GM19328 (cell line): ENCODE measurements at regions not wholly inside any gene's neighbourhood (a gene's known extent, or its start where the extent isn't known, plus 50 kb on each side); places are given as distances from the start of the nearest gene placed in this dataset.
A peak's percentile ranks its signal among the peaks of the same experiment; 100 is the strongest.
"Not testable (repeated sequence)": the region's sequence is repeated elsewhere in the genome, so short reads cannot be mapped to it uniquely, and the experiment has no call there.

ENCODE experiments used
- ATAC-seq: cut with Tn5 transposase; IDR thresholded peaks from one replicate; pipeline ENCODE4 v1.9.1; 2021; ENCODE audit warnings: mild to moderate bottlenecking, moderate library complexity; ENCODE audit not compliant: unreplicated experiment

GRCh38 chr4:59689149-59689548 is 1511.0 kb upstream of the ADGRL3 start:
- no peak for ATAC-seq

DNA sequence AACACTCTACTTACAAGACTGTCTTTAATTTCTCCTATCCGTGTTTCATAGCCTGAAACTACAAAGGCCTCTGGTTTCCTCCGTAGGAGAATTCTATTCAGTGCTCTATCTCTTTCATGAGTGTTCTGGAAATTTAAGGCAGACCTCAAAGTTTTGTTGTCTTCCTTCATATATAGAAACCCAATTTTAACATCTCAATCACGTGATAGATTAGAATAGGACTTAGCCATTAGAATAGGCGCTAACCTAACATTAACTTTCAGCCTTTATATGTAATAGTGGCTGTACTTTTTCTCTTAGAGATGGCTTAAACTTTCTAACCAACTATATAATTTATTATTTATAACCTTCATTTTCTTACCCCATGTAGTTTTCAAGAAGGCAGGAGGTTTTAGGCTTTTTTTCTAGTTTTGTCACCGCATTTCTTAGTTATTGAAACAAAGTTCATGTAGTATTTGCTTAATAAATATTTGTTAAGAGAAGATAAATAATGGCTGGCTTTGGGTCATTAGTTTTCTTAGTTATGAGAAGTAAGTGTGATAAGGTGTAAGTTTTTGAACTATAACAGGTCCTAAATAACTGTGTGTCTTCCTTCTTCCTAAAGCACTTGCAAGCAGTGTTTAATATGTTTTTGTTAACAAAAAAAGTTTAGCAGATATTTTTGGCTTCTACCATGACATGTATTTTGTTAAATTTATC is 1504.6 kb upstream of the ADGRL3 start:
- ATAC-seq, result no peak

DNA sequence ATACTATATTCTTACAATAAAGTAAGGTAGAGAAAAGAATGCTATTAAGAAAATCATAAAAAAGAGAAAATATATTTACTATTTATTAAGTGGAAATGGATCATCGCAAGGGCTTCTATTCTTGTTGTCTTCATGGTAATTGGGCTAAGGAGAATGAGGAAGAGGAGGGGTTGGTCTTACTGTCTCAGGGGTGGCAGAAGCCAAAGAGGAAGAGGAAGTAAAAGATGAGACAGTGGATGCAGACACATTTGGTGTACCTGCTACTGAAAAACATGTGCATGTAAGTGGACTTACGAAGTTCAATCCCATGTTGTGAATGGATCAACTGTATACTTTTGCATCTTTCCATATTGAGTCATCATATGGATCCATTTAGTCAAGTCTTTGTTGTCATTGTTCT is 1502.1 kb upstream of the ADGRL3 start:
- ATAC-seq, result no peak

- no peak for ATAC-seq
Observed at GRCh38 chr4:59700651-59701050, 1499.5 kb upstream of the ADGRL3 start.

- ATAC-seq, result no peak
Observed at GRCh38 chr4:59704616-59705015, 1495.5 kb upstream of the ADGRL3 start.

GRCh38 chr4:59712470-59712869 is 1487.7 kb upstream of the ADGRL3 start:
- no peak for ATAC-seq

DNA sequence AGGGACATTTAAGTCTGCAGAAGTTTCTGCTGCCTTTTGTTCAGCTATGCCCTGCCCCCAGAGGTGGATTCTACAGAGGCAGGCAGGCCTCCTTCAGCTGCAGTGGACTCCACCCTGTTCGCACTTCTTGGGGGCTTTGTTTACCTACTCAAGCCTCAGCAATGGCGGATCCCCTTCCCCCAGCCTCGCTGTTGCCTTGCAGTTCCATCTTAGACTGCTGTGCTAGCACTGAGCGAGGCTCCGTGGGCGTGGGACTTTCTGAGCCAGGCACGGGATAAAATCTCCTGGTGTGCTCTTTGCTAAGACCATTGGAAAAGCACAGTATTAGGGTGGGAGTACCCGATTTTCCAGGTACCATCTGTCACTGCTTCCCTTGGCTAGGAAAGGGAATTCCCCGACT is 1475.8 kb upstream of the ADGRL3 start:
- not testable (repeated sequence) for ATAC-seq

DNA sequence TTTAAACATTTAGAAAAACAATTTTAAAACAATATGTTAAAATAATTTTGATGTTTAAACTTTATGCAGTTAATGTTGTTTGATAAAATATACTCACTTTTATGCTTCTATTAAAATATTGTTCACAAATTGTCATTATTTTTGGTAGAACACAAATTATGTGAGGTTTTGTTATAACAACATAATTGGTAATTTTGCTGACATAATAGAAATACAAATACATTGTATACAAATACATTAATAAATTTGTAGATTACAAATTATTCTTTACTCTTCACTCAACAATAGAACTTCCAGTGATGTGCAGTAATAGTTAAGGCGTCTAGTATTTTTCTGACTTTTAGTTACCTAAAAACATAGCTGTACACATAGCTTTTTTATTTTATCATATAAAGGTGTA is 1472.4 kb upstream of the ADGRL3 start:
- ATAC-seq, result no peak

DNA sequence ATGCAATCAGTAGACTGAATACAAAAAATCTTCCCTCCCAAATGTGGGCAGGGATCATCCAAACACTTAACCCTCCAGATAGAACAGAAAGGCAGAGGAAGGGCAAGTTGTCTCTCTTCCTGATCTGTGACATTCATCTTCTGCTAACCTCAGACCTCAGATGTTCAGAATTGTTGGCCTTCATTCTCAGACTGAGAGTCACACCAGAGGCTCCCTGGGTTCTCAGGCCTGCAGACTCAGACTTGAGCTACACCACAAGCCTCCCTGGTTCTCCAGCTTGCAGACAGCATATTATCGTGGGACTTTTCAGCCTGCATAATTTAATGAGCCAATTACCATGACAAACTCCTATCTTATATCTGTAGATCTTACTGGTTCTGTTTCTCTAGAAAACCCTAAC is 1471.6 kb upstream of the ADGRL3 start:
- no peak for ATAC-seq

DNA sequence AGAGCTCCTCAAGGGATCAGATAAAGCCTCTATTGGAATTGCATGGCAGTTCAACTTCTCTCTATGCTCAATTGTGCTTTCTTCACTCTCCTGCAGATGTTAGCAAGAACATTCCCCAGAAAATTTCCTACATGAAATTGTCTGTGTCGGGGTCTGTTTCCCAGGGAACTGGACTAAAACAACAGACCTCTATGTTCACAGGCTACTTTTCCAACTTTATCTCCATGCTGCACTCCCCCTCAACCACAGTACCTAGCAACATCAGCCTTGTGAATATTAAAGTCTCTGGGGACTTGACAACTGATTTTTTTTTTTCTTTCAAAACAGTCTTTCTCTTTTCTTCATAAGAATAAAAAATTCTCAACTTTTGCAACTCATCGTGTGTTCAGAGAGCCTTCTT is 1470.8 kb upstream of the ADGRL3 start:
- ATAC-seq, result no peak

DNA sequence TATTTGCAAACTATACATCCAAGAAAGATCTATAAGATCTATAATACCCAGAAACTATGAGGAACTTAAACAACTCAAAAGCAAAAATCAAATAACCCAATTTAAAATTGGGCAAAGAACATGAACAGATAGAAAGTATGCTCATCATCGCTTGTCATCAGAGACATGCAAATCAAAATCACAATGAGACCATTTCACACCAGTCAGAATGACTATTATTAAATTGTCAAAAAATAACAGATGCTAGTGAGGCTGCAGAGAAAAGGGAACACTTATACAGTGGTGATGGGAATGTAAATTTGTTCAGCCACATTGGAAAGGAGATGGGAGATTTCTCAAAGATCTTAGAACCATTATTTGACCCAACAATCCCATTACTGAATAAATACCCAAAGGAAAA is 1451.7 kb upstream of the ADGRL3 start:
- ATAC-seq, result no peak

DNA sequence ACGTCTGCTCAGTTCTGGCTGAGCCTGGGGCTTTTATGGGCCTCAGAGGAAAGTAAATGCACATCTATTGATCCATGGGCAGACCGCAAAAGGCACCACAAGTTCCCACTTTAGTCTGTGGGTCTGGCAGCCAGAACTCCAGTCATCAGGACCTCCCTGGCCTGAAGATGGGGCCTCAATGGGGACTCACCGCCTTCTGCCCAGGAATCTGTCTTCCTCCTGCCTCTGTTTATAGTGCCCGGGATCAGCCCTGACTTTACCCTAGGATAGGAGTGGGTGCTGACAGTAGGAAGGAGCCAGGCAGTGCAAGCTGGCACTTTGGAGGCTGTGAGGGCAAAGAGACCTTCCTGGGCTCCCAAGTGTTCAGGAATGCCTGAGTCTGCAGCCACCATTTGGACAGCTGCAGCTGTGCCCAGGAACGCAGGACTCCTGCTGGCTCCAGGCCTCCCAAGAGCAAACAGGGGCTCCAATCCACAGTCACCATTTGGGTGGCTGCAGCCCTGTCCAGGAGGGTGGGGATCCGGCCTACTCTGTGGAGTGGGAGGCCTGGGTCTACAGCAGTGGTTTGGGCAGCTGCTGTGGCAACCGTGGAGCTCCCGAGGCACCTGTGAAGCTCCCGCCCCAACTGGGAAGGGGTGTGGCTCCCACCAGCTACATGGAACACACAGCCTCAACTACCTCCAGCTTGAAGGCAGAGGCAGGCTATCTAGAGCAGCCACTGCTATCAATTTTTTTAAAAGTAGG is 1440.9 kb upstream of the ADGRL3 start:
- no peak for ATAC-seq

DNA sequence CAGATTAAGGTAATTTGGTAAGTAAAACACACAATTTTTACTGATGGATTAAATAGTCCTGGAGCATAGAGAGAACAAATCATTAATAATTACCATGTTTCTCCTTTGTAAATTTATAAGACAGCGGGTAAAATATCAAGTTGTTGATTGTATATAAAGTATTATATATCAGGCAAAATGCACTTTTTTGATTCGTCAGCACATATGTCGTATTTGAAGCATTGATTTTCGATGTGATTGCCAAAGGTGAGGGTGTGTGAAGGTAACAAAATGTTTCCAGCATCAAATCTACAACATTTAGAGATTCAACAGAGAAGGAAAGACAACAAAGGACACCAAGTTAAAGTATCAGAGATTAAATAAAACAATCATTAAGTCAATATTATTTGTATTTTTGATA is 1437.8 kb upstream of the ADGRL3 start:
- no peak for ATAC-seq

GRCh38 chr4:59770601-59771264 is 1429.4 kb upstream of the ADGRL3 start:
- no peak for ATAC-seq

DNA sequence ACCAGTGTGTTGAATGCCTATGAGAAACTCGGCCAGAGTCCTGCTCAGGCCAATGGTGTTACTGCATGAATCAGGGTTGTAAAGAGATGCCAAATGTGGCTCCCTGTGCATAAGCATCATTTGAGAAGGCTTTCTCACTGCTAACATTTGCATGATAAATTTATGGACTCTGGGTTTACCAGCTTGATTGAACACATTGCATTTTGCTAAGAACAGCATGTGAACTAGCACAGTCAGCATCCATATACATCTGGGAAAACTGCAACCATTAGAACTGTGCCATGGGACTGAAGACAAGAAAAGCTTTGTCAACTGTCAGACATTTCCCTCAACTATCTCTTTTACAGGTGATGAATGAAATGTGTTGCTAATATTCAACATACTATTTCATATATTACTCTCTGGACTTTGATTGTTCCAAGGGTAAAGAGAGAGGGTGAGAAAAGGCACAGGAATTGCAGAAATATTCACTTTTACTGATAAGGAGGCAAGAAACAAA is 1427.4 kb upstream of the ADGRL3 start:
- no peak for ATAC-seq

DNA sequence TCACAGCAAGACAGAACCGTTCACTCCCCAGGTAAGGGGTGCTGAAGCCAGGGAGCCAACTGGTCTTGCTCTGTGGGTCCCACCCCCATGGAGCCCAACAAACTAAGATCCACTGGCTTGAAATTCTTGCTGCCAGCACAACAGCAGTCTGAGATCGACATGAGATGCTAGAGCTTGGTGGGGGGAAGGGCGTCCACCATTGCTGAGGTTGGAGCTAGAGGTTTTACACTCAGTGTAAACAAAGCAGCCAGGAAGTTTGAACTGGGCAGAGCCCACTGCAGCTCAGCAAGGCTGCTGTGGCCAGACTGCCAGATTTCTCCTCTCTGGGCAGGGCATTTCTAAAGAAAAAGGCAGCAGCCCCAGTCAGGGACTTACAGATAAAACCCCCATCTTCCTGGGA is 1419.9 kb upstream of the ADGRL3 start:
- ATAC-seq, result not testable (repeated sequence)

DNA sequence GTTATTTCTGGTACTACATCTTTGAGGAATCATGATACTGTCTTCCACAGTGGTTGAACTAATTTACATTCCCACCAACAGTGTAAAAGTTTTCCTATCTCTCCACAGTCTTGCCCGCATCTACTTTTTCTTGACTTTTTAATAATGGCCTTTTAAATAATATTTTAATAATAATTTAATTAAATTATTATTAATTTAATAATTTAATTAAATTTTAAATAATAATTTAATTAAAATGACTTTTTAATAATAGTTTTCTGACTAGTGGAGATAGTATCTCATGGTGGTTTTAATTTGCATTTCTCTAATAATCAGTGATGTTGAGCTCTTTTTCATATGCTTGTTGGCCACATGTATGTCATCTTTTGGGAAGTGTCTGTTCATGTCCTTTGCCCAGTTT is 1395.0 kb upstream of the ADGRL3 start:
- ATAC-seq, result no peak

DNA sequence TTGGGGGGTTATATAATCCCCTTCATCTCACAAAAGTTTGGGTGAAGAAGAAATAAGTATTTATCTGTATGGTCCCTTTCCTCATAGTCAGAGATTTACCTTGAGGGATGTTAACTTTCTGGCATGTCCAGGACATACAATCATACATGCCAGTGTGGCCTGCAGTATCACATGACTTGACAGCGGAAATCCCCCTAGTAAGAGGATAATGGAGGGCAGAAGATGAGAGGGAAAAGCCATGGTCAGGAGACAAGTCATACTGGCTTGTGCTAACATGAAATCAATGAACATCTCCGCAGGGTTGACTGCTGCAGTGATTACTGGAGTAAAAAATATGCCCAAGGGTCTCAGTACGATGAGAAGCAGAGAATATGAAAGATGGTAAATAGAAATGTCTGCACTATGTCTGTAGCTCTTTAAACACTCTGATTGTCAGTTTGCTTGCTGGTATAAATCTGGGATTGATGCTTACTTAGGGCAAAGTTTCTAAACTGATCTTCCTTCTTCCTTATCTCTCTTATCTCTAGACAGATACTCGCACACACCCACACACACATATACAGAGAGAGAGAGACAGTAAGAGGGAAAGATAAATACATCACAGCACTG is 1385.6 kb upstream of the ADGRL3 start:
- ATAC-seq, result no peak

GRCh38 chr4:59818656-59819055 is 1381.5 kb upstream of the ADGRL3 start:
- ATAC-seq, result peak; percentile 81

DNA sequence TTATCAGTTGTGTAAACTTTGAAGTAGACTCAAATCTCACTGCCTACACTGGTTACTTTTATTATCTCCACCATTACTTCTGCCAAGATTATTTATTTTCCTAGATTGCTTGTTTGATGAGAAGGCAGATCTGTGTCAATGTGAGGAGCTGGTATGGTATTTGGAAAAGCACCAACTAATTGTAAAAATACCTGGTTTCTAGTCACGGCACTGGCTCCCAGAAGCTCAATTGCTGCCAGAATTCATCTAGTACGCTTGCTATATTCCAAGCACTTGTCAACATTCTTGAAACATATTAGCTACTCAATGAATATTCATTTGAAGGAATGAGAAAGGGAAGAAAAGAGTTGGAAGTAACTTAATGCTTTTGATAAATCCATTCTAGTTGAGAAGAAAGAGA is 1376.8 kb upstream of the ADGRL3 start:
- no peak for ATAC-seq

DNA sequence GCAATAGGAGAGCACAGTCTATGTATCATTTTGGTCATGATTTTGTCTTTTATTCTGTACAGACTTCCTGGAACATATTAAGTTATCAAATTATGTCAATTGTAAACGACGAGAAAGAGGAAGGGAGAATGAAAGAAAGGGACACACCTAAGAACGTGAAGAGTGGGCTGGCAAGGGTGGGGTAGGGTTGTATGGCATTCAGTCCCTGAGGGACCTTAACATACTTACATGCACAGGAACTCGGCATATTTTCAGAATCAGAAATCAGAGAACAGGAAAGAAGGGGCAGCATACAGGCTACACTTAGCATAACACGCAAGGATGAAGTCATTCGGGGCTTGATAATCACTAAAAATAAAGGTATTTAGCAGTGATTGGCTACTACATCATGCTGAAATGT is 1375.0 kb upstream of the ADGRL3 start:
- ATAC-seq, result no peak

- ATAC-seq, result no peak
Observed at GRCh38 chr4:59831746-59832145, 1368.4 kb upstream of the ADGRL3 start.
